IMR-90 (cell line): ENCODE measurements at regions not wholly inside any gene's neighbourhood (a gene's known extent, or its start where the extent isn't known, plus 50 kb on each side); places are given as distances from the start of the nearest gene placed in this dataset.

Source experiments
- ATAC-seq: fragments of 200-7000 bp; cut with Tn5 transposase; 2 replicates; pipeline ENCODE4 v1.9.1; 2020; ENCODE audit warnings: low read depth, mild to moderate bottlenecking, moderate library complexity
- BruUV-seq: library from RNA; stranded (reverse); fragments of 400-500 nt; replicated peaks from 2 replicates; lab custom pipeline; 2021; lab: Mats Ljungman, UMichigan
- CTCF ChIA-PET: fragments of 300-600 bp; formaldehyde crosslinking; extraction: SDS; loops from one replicate; lab custom pipeline; 2021; ENCODE audit warnings: antibody characterized with exemption; lab: Yijun Ruan, JAX
- POLR2A ChIA-PET: fragments of 300-600 bp; sonication (Branson Sonifier 250); formaldehyde crosslinking; loops from one replicate; lab custom pipeline; 2022; ENCODE audit warnings: antibody characterized with exemption; ENCODE audit not compliant: unreplicated experiment; lab: Charles Lee
- DNase-seq: peaks from one replicate; pipeline ENCODE4 v3.0.0; 2013
- H2AFZ ChIP-seq: replicated peaks from 2 replicates; pipeline ENCODE3; 2013; ENCODE audit warnings: low read length, mild to moderate bottlenecking; ENCODE audit not compliant: poor library complexity
- H2AK5ac ChIP-seq: 2 replicates; pipeline ENCODE4 v1.6.1; 2013; ENCODE audit warnings: low read depth, low read length, inconsistent platforms
- H2AK9ac ChIP-seq: replicated peaks from 2 replicates; pipeline ENCODE3; 2013; ENCODE audit warnings: mild to moderate bottlenecking, low read depth, low read length, moderate library complexity; ENCODE audit not compliant: poor library complexity
- H2BK120ac ChIP-seq: 2 replicates; pipeline ENCODE4 v1.6.1; 2013; ENCODE audit warnings: low read depth, low read length, inconsistent platforms
- H2BK15ac ChIP-seq: 3 replicates; pipeline ENCODE4 v1.6.1; 2013; ENCODE audit warnings: low read depth, low read length, inconsistent platforms
- H2BK20ac ChIP-seq: 2 replicates; pipeline ENCODE4 v1.6.1; 2013; ENCODE audit warnings: low read depth, mild to moderate bottlenecking, inconsistent platforms, low read length, moderate library complexity
- H2BK5ac ChIP-seq: 2 replicates; pipeline ENCODE4 v1.6.1; 2013; ENCODE audit warnings: mild to moderate bottlenecking, low read depth, low read length, inconsistent platforms; ENCODE audit not compliant: poor library complexity, severe bottlenecking
- H3K14ac ChIP-seq: replicated peaks from 2 replicates; pipeline ENCODE4 v1.6.1; 2013; ENCODE audit warnings: low read depth, low read length, inconsistent platforms
- H3K18ac ChIP-seq: 2 replicates; pipeline ENCODE4 v1.6.1; 2013; ENCODE audit warnings: low read depth, low read length, control low read depth
- H3K23ac ChIP-seq: 2 replicates; pipeline ENCODE4 v1.6.1; 2013; ENCODE audit warnings: low read depth, low read length, inconsistent platforms
- H3K27ac ChIP-seq: 2 replicates; pipeline ENCODE4 v1.5.1; 2013; ENCODE audit warnings: mild to moderate bottlenecking, control low read depth, low read length; ENCODE audit not compliant: insufficient read depth
- H3K27me3 ChIP-seq: 2 replicates; pipeline ENCODE4 v1.6.1; 2013; ENCODE audit warnings: low read length; ENCODE audit not compliant: control insufficient read depth, insufficient read depth
- H3K36me3 ChIP-seq: 2 replicates; pipeline ENCODE4 v1.6.1; 2013; ENCODE audit warnings: low read length, mixed read lengths; ENCODE audit not compliant: control insufficient read depth, insufficient read depth
- H3K4ac ChIP-seq: 2 replicates; pipeline ENCODE4 v1.6.1; 2013; ENCODE audit warnings: low read depth, low read length, inconsistent platforms
- H3K4me1 ChIP-seq: 2 replicates; pipeline ENCODE4 v1.6.1; 2013; ENCODE audit warnings: low read length, mixed read lengths; ENCODE audit not compliant: control insufficient read depth, insufficient read depth
- H3K4me2 ChIP-seq: 2 replicates; pipeline ENCODE4 v1.6.1; 2013; ENCODE audit warnings: low read depth, mild to moderate bottlenecking, control low read depth, low read length, moderate library complexity
- H3K4me3 ChIP-seq: 2 replicates; pipeline ENCODE4 v1.5.1; 2013; ENCODE audit warnings: low read depth, mild to moderate bottlenecking, control low read depth, low read length, moderate library complexity; ENCODE audit not compliant: insufficient read depth
- H3K56ac ChIP-seq: 2 replicates; pipeline ENCODE4 v1.6.1; 2013; ENCODE audit warnings: low read length, inconsistent platforms; ENCODE audit not compliant: insufficient read depth; ENCODE audit errors: extremely low read depth
- H3K79me1 ChIP-seq, 2 experiments: 2 replicates each; pipeline ENCODE4 v1.6.1; 2013; ENCODE audit warnings: low read length in 2 of 2, inconsistent platforms in 1 of 2, low read depth in 1 of 2
- H3K9ac ChIP-seq: 2 replicates; pipeline ENCODE4 v1.6.1; 2013; ENCODE audit warnings: low read depth, low read length, control low read depth
- H3K9me1 ChIP-seq: 2 replicates; pipeline ENCODE4 v1.6.1; 2013; ENCODE audit warnings: low read length, inconsistent platforms; ENCODE audit not compliant: insufficient read depth
- H3K9me3 ChIP-seq: 2 replicates; pipeline ENCODE4 v1.6.1; 2013; ENCODE audit warnings: low read length; ENCODE audit not compliant: control insufficient read depth, insufficient read depth
- H4K20me1 ChIP-seq: 2 replicates; pipeline ENCODE4 v1.6.1; 2013; ENCODE audit warnings: low read length, inconsistent platforms; ENCODE audit not compliant: insufficient read depth
- H4K5ac ChIP-seq: 2 replicates; pipeline ENCODE4 v1.6.1; 2013; ENCODE audit warnings: mild to moderate bottlenecking, low read depth, low read length, control low read depth
- H4K8ac ChIP-seq, 2 experiments: 2 replicates each; pipeline ENCODE4 v1.6.1; 2013; ENCODE audit warnings: low read depth in 2 of 2, low read length in 2 of 2, control low read depth in 1 of 2, inconsistent platforms in 1 of 2
- H4K91ac ChIP-seq: 2 replicates; pipeline ENCODE4 v1.6.1; 2013; ENCODE audit warnings: low read depth, low read length, inconsistent platforms; ENCODE audit not compliant: insufficient read depth
- BHLHE40 ChIP-seq: fragments of 150-350 bp; IDR thresholded peaks from 2 replicates; pipeline ENCODE4 v1.6.1; 2016; ENCODE audit warnings: mild to moderate bottlenecking, low read depth, low read length
- CEBPB ChIP-seq: IDR thresholded peaks from 2 replicates; pipeline ENCODE4 v1.6.1; 2012; ENCODE audit warnings: low read depth, low read length, improper control_type of control experiment
- CTCF ChIP-seq: conservative IDR thresholded peaks from 2 replicates; pipeline ENCODE4 v1.5.1; 2012; ENCODE audit warnings: mild to moderate bottlenecking, low read depth, low read length, improper control_type of control experiment
- MAFK ChIP-seq: IDR thresholded peaks from 2 replicates; pipeline ENCODE4 v1.6.1; 2012; ENCODE audit warnings: low read depth, low read length, improper control_type of control experiment
- MAZ ChIP-seq: IDR thresholded peaks from 2 replicates; pipeline ENCODE4 v1.6.1; 2012; ENCODE audit warnings: low read depth, mild to moderate bottlenecking, low read length, improper control_type of control experiment, moderate library complexity, borderline replicate concordance
- MXI1 ChIP-seq: IDR thresholded peaks from 2 replicates; pipeline ENCODE4 v1.6.1; 2012; ENCODE audit warnings: low read depth, mild to moderate bottlenecking, low read length, moderate library complexity, borderline replicate concordance
- NFE2L2 ChIP-seq: fragments of 150-350 bp; IDR thresholded peaks from 2 replicates; pipeline ENCODE4 v1.6.1; 2016; ENCODE audit warnings: low read depth, mild to moderate bottlenecking, low read length
- RAD21 ChIP-seq: IDR thresholded peaks from 2 replicates; pipeline ENCODE4 v1.6.1; 2012; ENCODE audit warnings: low read length, improper control_type of control experiment
- WGBS, 2 experiments: methylation state at CpG; one replicate each; pipeline versions ENCODE4 v1.1.5 to v1.1.7; 2013; ENCODE audit warnings: missing lambda C conversion rate in 2 of 2; ENCODE audit not compliant: insufficient read length in 1 of 2; ENCODE audit errors: extremely low coverage in 2 of 2; 5-methylcytosine and 5-hydroxymethylcytosine counted together
- dilution Hi-C: fragments of 300-500 bp; cut with HindIII; formaldehyde crosslinking; loops from one replicate; pipeline ENCODE4 v1.14.3; 2018; ENCODE audit warnings: low sequenced_read_pairs; ENCODE audit not compliant: unreplicated experiment
- in situ Hi-C: fragments of 300-500 bp; cut with MboI; formaldehyde crosslinking; loops from 3 replicates; pipeline ENCODE4 v1.14.3; 2019; ENCODE audit warnings: low sequenced_read_pairs, inconsistent platforms, mixed read lengths
- intact Hi-C: fragments of 100-400 bp; cut with micrococcal nuclease; formaldehyde crosslinking; loops from 2 replicates; pipeline ENCODE4 v1.10.0; 2022
- TF ChIP-seq, protein P1 (sequence below): fragments of 150-350 bp; IDR thresholded peaks from 2 replicates; pipeline ENCODE4 v1.6.1; 2017; ENCODE audit warnings: mild to moderate bottlenecking, antibody characterized with exemption, low read length, low read depth

DNA sequence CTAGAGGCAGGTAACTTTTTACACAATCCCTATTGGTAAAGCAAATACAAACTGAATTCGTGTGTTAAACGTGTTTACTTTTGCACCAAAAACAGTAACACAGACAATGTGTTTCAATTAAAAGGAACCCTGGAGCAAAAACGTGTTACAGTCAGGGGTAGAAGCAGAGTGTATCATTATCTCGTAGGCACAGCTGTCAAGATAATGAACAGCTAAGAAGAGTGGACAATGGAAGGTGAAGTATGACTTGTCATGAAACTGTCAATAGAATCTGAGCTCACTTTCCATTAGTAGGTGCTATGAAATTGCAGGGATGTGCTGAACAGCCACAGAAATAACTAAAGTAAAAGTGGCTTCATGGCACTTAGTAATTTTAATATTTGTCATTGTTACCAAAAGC lies 1229.8 kb upstream of the WWC1 start:
- no peak overlapping the region for H3K23ac ChIP-seq
- no peak overlapping the region for H3K27ac ChIP-seq
- H2AFZ ChIP-seq, result no peak overlapping the region
- DNase-seq (no peak), ATAC-seq (no peak)
- no peak overlapping the region for H3K4me2 ChIP-seq
- no peaks in the 10 kb centered on the region for H3K4me1 ChIP-seq
- H3K18ac ChIP-seq, result no peak overlapping the region
- TF ChIP-seq MAZ (no peak), RAD21 (no peak), BHLHE40 (no peak), CTCF (no peak), CEBPB (no peak), MXI1 (no peak), NFE2L2 (no peak), MAFK (no peak)
- TF ChIP-seq, protein P1, sequence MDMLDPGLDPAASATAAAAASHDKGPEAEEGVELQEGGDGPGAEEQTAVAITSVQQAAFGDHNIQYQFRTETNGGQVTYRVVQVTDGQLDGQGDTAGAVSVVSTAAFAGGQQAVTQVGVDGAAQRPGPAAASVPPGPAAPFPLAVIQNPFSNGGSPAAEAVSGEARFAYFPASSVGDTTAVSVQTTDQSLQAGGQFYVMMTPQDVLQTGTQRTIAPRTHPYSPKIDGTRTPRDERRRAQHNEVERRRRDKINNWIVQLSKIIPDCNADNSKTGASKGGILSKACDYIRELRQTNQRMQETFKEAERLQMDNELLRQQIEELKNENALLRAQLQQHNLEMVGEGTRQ, result no peak
- no peak overlapping the region for H3K56ac ChIP-seq
- H3K79me1 ChIP-seq, result no peaks in the 10 kb centered on the region
- H3K4ac ChIP-seq, result no peak overlapping the region
- no peak overlapping the region for H4K5ac ChIP-seq
- no peaks in the 10 kb centered on the region for H3K9me1 ChIP-seq
- dilution Hi-C loops (no loop called here), intact Hi-C loops (no loop called here), in situ Hi-C loops (no loop called here)
- H2BK5ac ChIP-seq, result no peak overlapping the region
- no peaks in the 10 kb centered on the region for H3K27me3 ChIP-seq
- no peaks in the 10 kb centered on the region for H4K20me1 ChIP-seq
- no TSS peak for BruUV-seq
- H4K8ac ChIP-seq, result no peak overlapping the region
- H2BK20ac ChIP-seq, result no peak overlapping the region
- no peak overlapping the region for H3K9ac ChIP-seq
- H2BK120ac ChIP-seq, result no peak overlapping the region
- H3K4me3 ChIP-seq, result no peak overlapping the region
- H3K36me3 ChIP-seq, result no peaks in the 10 kb centered on the region
- no CpG with 5 or more reads among the region's 4 CpGs for WGBS, 2 experiments
- H3K9me3 ChIP-seq, result 0 out of 2 replicates have a peak, but pooled peaks cover 2% of the 10 kb centered on the region
- POLR2A ChIA-PET, result no interaction called here
- H2BK15ac ChIP-seq, result no peak overlapping the region
- H2AK9ac ChIP-seq, result no peak overlapping the region
- CTCF ChIA-PET, result no interaction called here
- no peak overlapping the region for H3K14ac ChIP-seq
- H4K91ac ChIP-seq, result no peak overlapping the region
- H2AK5ac ChIP-seq, result no peak overlapping the region
